GM19240 (cell line): ENCODE measurements at regions not wholly inside any gene's neighbourhood (a gene's known extent, or its start where the extent isn't known, plus 50 kb on each side); places are given as distances from the start of the nearest gene placed in this dataset.
"Not testable (repeated sequence)": the region's sequence is repeated elsewhere in the genome, so short reads cannot be mapped to it uniquely, and the experiment has no call there.

Source experiments
- DNase-seq: peaks from one replicate; pipeline ENCODE4 v3.0.0; 2011; ENCODE audit warnings: low spot score; ENCODE audit not compliant: insufficient read length

GRCh38 chr4:110424144-110424543, 51.8 kb upstream of the ENPEP start:
- no peak for DNase-seq

GRCh38 chr4:110418641-110419040, 57.3 kb upstream of the ENPEP start:
- DNase-seq: no peak

GRCh38 chr4:110417136-110417535, 58.8 kb upstream of the ENPEP start:
- DNase-seq: no peak

DNA sequence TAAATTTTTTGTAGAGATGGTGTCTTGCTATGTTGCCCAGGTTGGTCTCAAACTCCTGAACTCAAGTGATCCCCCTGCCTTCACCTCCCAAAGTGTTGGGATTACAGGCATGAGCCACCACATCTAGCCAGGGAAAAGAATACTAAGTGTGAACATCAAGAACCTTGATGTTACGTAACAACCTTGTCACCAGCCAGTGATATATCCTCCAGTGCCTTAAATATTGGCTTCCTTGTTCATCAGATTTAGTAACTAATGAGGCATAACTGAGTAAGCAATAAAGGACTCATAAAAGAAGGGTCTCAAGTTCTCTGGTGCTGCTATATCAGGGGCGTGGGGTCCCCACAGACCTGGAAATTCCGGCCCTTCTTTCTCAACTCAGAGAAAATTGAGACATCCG, 60.5 kb upstream of the ENPEP start:
- DNase-seq: no peak

- DNase-seq: no peak
These were observed 60.9 kb upstream of the ENPEP start for GRCh38 chr4:110415041-110415440.

- no peak for DNase-seq
These were observed 61.4 kb upstream of the ENPEP start for GRCh38 chr4:110414561-110414920.

DNA sequence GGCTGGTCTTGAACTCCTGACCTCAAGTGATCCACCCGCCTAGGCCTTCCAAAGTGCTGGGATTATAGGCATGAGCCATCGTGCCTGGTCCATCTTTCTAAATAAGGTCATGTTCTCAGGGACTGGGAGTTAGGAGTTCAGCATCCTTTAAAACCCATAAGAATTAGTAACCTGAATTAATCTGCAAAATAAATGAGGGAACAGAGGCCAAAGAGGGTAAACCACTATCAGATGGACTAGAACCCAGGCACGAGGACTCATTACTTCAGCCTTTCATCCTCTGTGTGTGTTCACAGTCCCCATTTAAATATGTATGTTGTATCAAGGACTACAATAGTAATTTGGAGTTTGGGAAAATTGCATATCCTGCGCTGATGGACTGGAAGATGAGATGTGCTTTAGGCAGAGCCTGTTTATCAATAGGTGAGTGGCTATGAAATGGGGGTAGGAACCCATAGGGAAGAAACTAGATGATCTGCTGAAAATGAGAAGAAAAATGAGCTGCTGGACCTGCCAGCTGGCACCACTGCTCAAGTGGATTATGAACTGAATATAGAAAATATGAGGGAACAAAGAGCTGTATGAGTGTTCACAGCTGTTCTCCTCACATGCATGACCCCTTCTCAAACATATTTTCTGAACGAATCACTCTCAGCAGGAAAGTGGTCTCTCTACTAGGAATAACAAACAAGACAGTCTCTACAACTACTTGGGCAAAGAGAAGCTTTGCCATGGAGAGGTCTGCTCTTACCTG, 62.0 kb upstream of the ENPEP start:
- not testable (repeated sequence) for DNase-seq

GRCh38 chr4:110412354-110413065, 63.4 kb upstream of the ENPEP start:
- no peak for DNase-seq

- no peak for DNase-seq
These were observed 64.4 kb upstream of the ENPEP start for GRCh38 chr4:110411574-110412011.

GRCh38 chr4:110410853-110411573, 64.9 kb upstream of the ENPEP start:
- DNase-seq: not testable (repeated sequence)

GRCh38 chr4:110400086-110400485, 75.9 kb upstream of the ENPEP start:
- DNase-seq: no peak

DNA sequence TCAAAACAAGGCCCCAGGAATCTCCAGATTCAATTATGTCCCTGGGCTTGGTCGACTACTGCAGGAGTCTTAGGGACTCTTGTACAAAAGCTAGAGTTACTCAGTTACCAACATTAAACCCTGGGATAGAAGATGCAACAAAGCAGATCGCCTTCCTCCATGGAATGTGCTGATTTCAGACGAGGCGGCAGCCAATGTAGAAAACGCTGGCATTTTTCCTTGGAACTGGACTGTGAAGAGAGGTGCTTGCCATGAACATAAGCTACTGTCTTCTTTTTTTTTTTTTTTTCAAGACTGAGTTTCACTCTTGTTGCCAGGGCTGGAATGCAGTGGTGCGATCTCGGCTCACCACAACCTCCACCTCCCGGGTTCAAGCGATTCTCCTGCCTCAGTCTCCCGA, 76.9 kb upstream of the ENPEP start:
- DNase-seq: not testable (repeated sequence)

- DNase-seq: no peak
These were observed 79.0 kb upstream of the ENPEP start for GRCh38 chr4:110396963-110397362.

DNA sequence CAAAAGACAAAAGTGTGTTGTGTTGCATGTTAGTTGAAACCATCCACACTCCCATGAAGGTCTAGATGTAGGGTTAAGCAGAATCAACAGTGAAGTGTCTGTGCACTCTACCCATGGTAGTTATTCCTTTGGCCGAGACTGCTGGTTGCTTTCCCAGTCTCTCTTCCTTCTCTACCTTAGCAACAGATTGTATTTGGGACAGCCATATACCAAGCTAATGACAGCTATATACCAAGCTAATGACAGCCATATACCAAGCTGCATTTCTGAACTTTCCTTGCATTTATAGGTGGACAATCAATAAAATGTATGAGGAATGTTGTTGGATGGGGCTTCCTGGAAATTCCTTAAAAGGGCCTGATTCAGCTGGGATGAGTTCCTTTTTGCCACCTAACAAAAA, 80.5 kb upstream of the ENPEP start:
- DNase-seq: no peak

GRCh38 chr4:110394871-110395270, 81.1 kb upstream of the ENPEP start:
- DNase-seq: no peak

DNA sequence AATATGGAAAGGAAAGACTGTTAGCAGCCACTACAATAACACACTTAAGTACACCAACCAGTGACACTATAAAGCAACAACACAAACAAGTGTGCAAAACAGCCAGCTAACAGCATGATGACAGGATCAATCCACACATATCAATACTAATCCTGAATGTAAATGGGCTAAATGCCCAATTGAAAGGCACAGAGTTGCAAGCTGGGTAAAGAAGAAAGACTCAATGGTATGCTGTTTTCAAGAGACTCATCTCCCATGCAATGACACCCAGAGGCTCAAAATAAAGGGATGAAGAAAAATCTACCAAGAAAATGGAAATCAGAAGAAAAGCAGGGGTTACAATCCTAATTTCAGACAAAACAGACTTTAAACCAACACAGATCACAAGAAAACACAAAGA, 94.2 kb upstream of the ENPEP start:
- DNase-seq: no peak

DNA sequence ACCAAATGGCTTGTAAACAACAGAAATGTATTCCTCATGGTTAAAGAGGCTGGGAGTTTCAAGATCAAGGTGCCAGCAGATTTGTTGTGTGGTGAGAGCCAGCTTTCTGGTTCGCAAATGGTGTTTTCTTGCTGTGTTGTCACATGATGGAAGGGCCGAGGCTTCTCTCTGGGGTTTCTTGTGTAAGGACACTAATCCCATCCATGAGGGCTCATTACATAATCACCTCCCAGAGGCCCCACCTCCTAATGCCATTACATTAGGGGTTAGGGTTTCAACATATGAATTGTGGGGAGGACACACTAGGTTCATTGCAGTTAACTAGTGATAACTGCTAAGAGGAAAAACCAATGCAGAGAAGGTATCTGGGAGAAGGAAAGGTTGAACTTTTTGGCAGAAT, 103.5 kb upstream of the ENPEP start:
- no peak for DNase-seq

DNA sequence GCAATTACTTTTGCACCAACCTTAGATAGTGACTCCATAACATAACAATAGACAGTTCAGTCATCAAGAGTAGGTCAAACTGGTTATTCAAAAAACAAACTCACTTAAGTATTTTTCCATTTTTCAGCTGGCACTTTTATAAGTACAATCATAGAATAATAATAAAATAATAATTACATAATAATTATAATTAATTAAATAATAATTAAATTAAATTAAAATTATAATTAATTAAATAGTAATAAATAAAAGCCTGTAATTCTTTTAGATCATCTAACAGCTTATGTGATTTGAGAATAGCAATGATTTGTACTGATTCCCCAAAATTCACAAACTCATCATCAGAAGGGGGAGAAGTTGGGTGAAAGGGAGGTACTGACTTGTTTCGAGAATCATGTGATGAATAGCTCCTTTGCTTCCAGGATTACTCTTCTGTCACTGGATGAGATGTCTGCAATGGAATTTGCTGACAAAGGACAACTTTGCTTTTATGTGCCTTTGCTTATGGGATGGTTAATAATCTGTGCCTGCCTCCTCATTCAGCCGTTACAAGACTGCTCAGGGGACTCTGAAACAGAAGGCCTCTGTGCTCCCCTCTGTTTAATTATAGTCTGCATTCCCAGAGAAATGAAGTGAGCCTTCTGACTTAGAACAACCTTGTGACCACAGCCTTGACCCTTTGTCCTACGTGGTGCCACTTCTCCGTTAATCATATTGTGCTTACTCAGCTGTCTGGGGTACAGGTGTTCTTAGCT, 104.8 kb upstream of the ENPEP start:
- no peak for DNase-seq

GRCh38 chr4:110368409-110368808, 107.5 kb upstream of the ENPEP start:
- no peak for DNase-seq

DNA sequence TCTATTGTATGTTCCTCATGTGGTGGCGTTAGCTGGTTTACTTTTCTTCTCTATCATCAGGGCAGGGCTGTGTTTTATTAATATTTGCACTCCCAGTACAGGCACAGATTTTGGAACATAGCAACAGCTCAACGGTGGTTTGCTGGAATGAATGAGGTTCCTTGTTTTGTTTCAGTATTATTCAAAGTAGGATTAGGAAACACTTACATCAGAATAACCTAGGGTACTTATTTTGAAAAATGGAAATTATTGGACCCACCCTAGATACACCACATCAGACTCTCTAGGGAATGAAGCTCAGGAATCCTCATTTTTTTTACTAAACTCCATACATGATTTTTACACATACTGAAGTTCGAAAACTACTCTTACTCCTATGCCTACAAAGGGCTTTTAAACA, 108.8 kb upstream of the ENPEP start:
- no peak for DNase-seq

DNA sequence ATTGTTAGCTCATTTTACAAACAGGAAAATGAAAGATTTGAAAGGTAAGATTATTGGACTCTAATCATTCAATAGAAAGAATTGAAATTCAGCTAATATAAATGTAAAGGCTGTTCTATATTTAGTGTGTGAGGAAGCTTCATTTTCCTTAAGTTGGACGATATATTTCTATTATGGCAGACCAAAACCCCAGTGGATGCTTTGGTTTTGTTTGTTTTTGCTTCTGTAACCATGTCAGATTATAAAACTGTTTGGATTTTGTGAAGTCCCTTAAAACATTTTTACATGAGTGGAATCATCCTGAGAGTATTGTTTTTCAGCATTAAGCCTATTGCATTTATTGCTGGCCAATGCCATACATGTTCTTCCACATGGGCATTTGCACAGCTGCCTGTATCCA, 110.2 kb upstream of the ENPEP start:
- DNase-seq: no peak
